ENCODE measurements at regions not wholly inside any gene's neighbourhood (a gene's known extent, or its start where the extent isn't known, plus 50 kb on each side); places are given as distances from the start of the nearest gene placed in this dataset.

DNA sequence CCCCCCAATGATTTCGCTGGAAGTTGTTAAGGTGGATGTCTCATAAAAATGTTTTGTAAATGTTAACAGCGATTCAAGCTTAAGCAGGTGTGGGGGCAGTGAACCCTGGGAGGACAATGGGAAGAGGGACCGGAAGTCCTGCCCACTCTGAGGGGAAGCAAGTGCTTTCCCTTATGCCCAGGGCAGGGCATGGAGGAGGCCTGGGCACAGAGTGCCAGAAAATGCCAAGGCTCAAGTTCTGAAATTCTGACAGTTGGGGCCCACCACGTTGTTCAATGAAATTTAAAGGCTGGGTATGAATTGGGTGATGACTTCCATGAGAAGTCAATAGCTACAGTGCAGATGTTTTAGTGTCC is 132.7 kb upstream of the SALL4 start:
- TF ChIP-seq, protein P1, sequence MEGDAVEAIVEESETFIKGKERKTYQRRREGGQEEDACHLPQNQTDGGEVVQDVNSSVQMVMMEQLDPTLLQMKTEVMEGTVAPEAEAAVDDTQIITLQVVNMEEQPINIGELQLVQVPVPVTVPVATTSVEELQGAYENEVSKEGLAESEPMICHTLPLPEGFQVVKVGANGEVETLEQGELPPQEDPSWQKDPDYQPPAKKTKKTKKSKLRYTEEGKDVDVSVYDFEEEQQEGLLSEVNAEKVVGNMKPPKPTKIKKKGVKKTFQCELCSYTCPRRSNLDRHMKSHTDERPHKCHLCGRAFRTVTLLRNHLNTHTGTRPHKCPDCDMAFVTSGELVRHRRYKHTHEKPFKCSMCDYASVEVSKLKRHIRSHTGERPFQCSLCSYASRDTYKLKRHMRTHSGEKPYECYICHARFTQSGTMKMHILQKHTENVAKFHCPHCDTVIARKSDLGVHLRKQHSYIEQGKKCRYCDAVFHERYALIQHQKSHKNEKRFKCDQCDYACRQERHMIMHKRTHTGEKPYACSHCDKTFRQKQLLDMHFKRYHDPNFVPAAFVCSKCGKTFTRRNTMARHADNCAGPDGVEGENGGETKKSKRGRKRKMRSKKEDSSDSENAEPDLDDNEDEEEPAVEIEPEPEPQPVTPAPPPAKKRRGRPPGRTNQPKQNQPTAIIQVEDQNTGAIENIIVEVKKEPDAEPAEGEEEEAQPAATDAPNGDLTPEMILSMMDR (IDR thresholded peaks at IDR 0.05; ENCODE audit: borderline replicate concordance, extremely low read depth, low read length, poor library complexity, severe bottlenecking) = no peak
- TF ChIP-seq EZH2 (IDR thresholded peaks at IDR 0.05; ENCODE audit: borderline replicate concordance, low read depth, low read length, severe bottlenecking) = no peak

All from DND-41 (cell line).